ENCODE measurements at regions not wholly inside any gene's neighbourhood (a gene's known extent, or its start where the extent isn't known, plus 50 kb on each side); places are given as distances from the start of the nearest gene placed in this dataset.
"Not testable (repeated sequence)": the region's sequence is repeated elsewhere in the genome, so short reads cannot be mapped to it uniquely, and the experiment has no call there.

DNA sequence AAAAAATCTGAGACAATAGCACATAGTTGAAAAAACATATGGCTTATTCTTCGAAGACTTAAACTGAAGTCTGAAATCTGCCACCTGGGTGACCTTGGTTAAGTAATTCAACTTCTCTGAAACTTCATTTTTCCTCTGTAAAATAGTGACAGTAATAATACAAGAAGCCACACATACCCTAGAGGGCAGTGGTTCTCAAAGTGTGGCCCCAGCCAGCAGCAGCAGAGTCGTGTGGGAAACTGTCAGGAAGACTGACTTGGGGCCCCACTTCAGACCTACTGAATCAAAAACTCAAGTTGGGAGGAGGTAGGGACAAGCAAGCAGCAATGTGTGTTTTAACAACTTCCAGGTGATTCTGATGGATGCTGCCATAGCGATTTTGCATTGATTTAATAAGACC is 249.9 kb downstream of the HNRNPD start:
- H3K9me3 ChIP-seq (ENCODE audit: control insufficient read depth, insufficient read depth, low read depth, low read length): no peaks in the 10 kb centered on the region
- CTCF ChIA-PET: no interaction called here
- POLR2A ChIA-PET: no interaction called here
- DNase-seq (ENCODE audit: low read depth, low spot score) (no peak), ATAC-seq (no peak)
- no peaks in the 10 kb centered on the region for H3K27me3 ChIP-seq (ENCODE audit: control insufficient read depth, insufficient read depth, low read length)
- no peaks in the 10 kb centered on the region for H3K4me1 ChIP-seq (ENCODE audit: control insufficient read depth, insufficient read depth, low read length)
- H3K27ac ChIP-seq (ENCODE audit: low read length): no peak overlapping the region
- no peaks in the 10 kb centered on the region for H3K36me3 ChIP-seq (ENCODE audit: control insufficient read depth, insufficient read depth, low read length)
- TF ChIP-seq, protein P1, sequence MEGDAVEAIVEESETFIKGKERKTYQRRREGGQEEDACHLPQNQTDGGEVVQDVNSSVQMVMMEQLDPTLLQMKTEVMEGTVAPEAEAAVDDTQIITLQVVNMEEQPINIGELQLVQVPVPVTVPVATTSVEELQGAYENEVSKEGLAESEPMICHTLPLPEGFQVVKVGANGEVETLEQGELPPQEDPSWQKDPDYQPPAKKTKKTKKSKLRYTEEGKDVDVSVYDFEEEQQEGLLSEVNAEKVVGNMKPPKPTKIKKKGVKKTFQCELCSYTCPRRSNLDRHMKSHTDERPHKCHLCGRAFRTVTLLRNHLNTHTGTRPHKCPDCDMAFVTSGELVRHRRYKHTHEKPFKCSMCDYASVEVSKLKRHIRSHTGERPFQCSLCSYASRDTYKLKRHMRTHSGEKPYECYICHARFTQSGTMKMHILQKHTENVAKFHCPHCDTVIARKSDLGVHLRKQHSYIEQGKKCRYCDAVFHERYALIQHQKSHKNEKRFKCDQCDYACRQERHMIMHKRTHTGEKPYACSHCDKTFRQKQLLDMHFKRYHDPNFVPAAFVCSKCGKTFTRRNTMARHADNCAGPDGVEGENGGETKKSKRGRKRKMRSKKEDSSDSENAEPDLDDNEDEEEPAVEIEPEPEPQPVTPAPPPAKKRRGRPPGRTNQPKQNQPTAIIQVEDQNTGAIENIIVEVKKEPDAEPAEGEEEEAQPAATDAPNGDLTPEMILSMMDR (IDR thresholded peaks at IDR 0.05): no peak
- no peak for TF ChIP-seq SIN3A (IDR thresholded peaks at IDR 0.05; ENCODE audit: borderline replicate concordance, insufficient read depth, low read depth, low read length)
- TF ChIP-seq TCF7L2 (IDR thresholded peaks at IDR 0.05; ENCODE audit: low read depth, low read length): no peak
- TF ChIP-seq POLR2AphosphoS5 (IDR thresholded peaks at IDR 0.05; ENCODE audit: low read depth, low read length): no peak
- TF ChIP-seq, protein P2, sequence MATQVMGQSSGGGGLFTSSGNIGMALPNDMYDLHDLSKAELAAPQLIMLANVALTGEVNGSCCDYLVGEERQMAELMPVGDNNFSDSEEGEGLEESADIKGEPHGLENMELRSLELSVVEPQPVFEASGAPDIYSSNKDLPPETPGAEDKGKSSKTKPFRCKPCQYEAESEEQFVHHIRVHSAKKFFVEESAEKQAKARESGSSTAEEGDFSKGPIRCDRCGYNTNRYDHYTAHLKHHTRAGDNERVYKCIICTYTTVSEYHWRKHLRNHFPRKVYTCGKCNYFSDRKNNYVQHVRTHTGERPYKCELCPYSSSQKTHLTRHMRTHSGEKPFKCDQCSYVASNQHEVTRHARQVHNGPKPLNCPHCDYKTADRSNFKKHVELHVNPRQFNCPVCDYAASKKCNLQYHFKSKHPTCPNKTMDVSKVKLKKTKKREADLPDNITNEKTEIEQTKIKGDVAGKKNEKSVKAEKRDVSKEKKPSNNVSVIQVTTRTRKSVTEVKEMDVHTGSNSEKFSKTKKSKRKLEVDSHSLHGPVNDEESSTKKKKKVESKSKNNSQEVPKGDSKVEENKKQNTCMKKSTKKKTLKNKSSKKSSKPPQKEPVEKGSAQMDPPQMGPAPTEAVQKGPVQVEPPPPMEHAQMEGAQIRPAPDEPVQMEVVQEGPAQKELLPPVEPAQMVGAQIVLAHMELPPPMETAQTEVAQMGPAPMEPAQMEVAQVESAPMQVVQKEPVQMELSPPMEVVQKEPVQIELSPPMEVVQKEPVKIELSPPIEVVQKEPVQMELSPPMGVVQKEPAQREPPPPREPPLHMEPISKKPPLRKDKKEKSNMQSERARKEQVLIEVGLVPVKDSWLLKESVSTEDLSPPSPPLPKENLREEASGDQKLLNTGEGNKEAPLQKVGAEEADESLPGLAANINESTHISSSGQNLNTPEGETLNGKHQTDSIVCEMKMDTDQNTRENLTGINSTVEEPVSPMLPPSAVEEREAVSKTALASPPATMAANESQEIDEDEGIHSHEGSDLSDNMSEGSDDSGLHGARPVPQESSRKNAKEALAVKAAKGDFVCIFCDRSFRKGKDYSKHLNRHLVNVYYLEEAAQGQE (IDR thresholded peaks at IDR 0.05; ENCODE audit: insufficient read depth in 1 of 2, low read depth in 2 of 2, low read length in 1 of 2): no peak
- intact Hi-C loops (cut with micrococcal nuclease; ENCODE audit: unreplicated experiment): no loop called here
- BruUV-seq (replicated peaks): no TSS peak
- in situ Hi-C loops (cut with HindIII; ENCODE audit: low pct_unique_long_range_greater_than_20kb, low sequenced_read_pairs): no loop called here
- no peak overlapping the region for H3K4me3 ChIP-seq (ENCODE audit: low read depth in 2 of 2, low read length in 2 of 2)

DNA sequence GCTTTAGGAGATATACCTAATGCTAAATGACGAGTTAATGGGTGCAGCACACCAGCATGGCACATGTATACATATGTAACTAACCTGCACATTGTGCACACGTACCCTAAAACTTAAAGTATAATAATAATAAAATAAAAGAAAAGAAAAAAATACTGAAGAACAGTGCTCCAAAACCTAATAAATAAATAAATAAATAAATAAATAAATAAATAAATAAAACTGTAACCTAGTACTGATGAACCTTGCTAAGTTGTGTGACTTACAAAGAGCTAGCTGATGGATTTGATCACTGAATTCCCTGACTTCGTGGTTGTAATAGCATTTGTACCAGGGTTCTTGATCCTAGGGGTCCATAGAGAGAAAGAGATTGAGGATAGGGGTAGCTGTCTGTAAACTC is 258.6 kb downstream of the HNRNPD start:
- H3K27me3 ChIP-seq (ENCODE audit: control insufficient read depth, insufficient read depth, low read length); intact Hi-C loops (cut with micrococcal nuclease; ENCODE audit: unreplicated experiment); CTCF ChIA-PET; H3K36me3 ChIP-seq (ENCODE audit: control insufficient read depth, insufficient read depth, low read length); in situ Hi-C loops (cut with HindIII; ENCODE audit: low pct_unique_long_range_greater_than_20kb, low sequenced_read_pairs); H3K4me1 ChIP-seq (ENCODE audit: control insufficient read depth, insufficient read depth, low read length); H3K4me3 ChIP-seq (ENCODE audit: low read depth in 2 of 2, low read length in 2 of 2); DNase-seq (ENCODE audit: low read depth, low spot score); H3K9me3 ChIP-seq (ENCODE audit: control insufficient read depth, insufficient read depth, low read depth, low read length); BruUV-seq (replicated peaks); H3K27ac ChIP-seq (ENCODE audit: low read length); POLR2A ChIA-PET; ATAC-seq: not testable (repeated sequence)

DNA sequence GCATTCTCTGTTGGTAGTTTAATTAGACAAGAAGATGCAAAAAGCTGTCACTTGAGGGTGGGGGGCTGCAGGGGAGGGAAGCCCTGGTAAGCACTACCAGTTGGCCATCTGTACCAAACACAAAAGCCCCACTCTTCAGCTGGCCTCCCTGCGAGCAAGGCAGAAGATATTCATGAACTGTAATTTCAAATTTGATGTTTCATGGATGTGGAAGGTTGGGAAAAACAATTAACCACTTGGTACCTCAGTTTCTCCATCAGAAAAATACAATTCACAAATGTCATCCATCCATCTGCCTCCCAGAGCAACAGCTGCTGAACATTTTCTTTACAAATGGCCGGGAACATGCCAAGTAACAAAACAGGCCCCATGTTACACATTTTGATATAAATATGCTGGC is 265.3 kb downstream of the HNRNPD start:
- Histone ChIP-seq H3K4me3 (ENCODE audit: low read depth in 2 of 2, low read length in 2 of 2) (no peak overlapping the region), H3K36me3 (ENCODE audit: control insufficient read depth, insufficient read depth, low read length) (no peaks in the 10 kb centered on the region), H3K4me1 (ENCODE audit: control insufficient read depth, insufficient read depth, low read length) (no peaks in the 10 kb centered on the region), H3K27me3 (ENCODE audit: control insufficient read depth, insufficient read depth, low read length) (no peaks in the 10 kb centered on the region), H3K9me3 (ENCODE audit: control insufficient read depth, insufficient read depth, low read depth, low read length) (no peaks in the 10 kb centered on the region), H3K27ac (ENCODE audit: low read length) (no peak overlapping the region)
- in situ Hi-C loops (cut with HindIII; ENCODE audit: low pct_unique_long_range_greater_than_20kb, low sequenced_read_pairs) (no loop called here), intact Hi-C loops (cut with micrococcal nuclease; ENCODE audit: unreplicated experiment) (no loop called here)
- TF ChIP-seq SIN3A (IDR thresholded peaks at IDR 0.05; ENCODE audit: borderline replicate concordance, insufficient read depth, low read depth, low read length): no peak
- TF ChIP-seq, protein P1 (IDR thresholded peaks at IDR 0.05): no peak
- TF ChIP-seq, protein P2 (IDR thresholded peaks at IDR 0.05; ENCODE audit: insufficient read depth in 1 of 2, low read depth in 2 of 2, low read length in 1 of 2): no peak
- no peak for TF ChIP-seq POLR2AphosphoS5 (IDR thresholded peaks at IDR 0.05; ENCODE audit: low read depth, low read length)
- TF ChIP-seq TCF7L2 (IDR thresholded peaks at IDR 0.05; ENCODE audit: low read depth, low read length): no peak
- CTCF ChIA-PET: no interaction called here
- POLR2A ChIA-PET: no interaction called here
- BruUV-seq (replicated peaks): no TSS peak
- no peak for ATAC-seq
- DNase-seq (ENCODE audit: low read depth, low spot score): no peak

Measured in Panc1 (cell line).